Chondrocyte (in vitro differentiated cells): ENCODE measurements at regions not wholly inside any gene's neighbourhood (a gene's known extent, or its start where the extent isn't known, plus 50 kb on each side); places are given as distances from the start of the nearest gene placed in this dataset.

ENCODE experiments used
- DNase-seq: peaks from one replicate; pipeline ENCODE4 v3.0.0; 2021; ENCODE audit warnings: mixed read lengths, low spot score
- H3K27ac Mint-ChIP-seq: one replicate; pipeline ENCODE4 v1.8.0; 2021; ENCODE audit warnings: mild to moderate bottlenecking, moderate library complexity, mixed read lengths; ENCODE audit not compliant: unreplicated experiment
- H3K27me3 Mint-ChIP-seq: 2 replicates; pipeline ENCODE4 v1.8.0; 2021; ENCODE audit warnings: low read depth, mixed read lengths
- H3K36me3 Mint-ChIP-seq: 2 replicates; pipeline ENCODE4 v1.8.0; 2021; ENCODE audit warnings: low read depth, mixed read lengths
- H3K4me1 Mint-ChIP-seq: 2 replicates; pipeline ENCODE4 v1.8.0; 2021; ENCODE audit warnings: low read depth, mild to moderate bottlenecking, mixed read lengths
- H3K4me3 Mint-ChIP-seq: one replicate; pipeline ENCODE4 v1.8.0; 2021; ENCODE audit warnings: mild to moderate bottlenecking, moderate library complexity, mixed read lengths; ENCODE audit not compliant: unreplicated experiment
- H3K9me3 Mint-ChIP-seq: 2 replicates; pipeline ENCODE4 v1.8.0; 2021; ENCODE audit warnings: low read depth, mixed read lengths
- CTCF ChIP-seq: fragments of 200-600 bp; sonication (generic); IDR thresholded peaks from 2 replicates; pipeline ENCODE4 v1.5.0; 2021; ENCODE audit warnings: antibody characterized with exemption, mild to moderate bottlenecking, moderate library complexity

- Mint-ChIP-seq H3K9me3 (peaks cover 19% of the 10 kb centered on the region), H3K36me3 (no peaks in the 10 kb centered on the region), H3K27me3 (peaks cover 18% of the 10 kb centered on the region)
Measured at GRCh38 chr5:110812639-110813038, 73.8 kb downstream of the SLC25A46 start.

GRCh38 chr5:110815916-110816605, 77.3 kb downstream of the SLC25A46 start:
- no peak overlapping the region for H3K4me3 Mint-ChIP-seq
- DNase-seq: no peak
- H3K27me3 Mint-ChIP-seq: peaks cover 14% of the 10 kb centered on the region
- no peak for TF ChIP-seq CTCF
- no peaks in the 10 kb centered on the region for H3K4me1 Mint-ChIP-seq
- peaks cover 19% of the 10 kb centered on the region for H3K9me3 Mint-ChIP-seq
- no peak overlapping the region for H3K27ac Mint-ChIP-seq
- H3K36me3 Mint-ChIP-seq: no peaks in the 10 kb centered on the region

More at GRCh38 chr5:110812639-110813038, 73.8 kb downstream of the SLC25A46 start:
- no peak for DNase-seq
- no peak for TF ChIP-seq CTCF
- H3K27ac Mint-ChIP-seq: no peak overlapping the region
- no peak overlapping the region for H3K4me3 Mint-ChIP-seq
- no peaks in the 10 kb centered on the region for H3K4me1 Mint-ChIP-seq

GRCh38 chr5:110817459-110817858, 78.7 kb downstream of the SLC25A46 start:
- TF ChIP-seq CTCF: no peak
- DNase-seq: no peak

GRCh38 chr5:110823571-110823970, 84.8 kb downstream of the SLC25A46 start:
- H3K4me1 Mint-ChIP-seq: no peaks in the 10 kb centered on the region
- H3K27ac Mint-ChIP-seq: no peak overlapping the region
- H3K4me3 Mint-ChIP-seq: no peak overlapping the region
- H3K27me3 Mint-ChIP-seq: peaks cover 4% of the 10 kb centered on the region
- no peak for TF ChIP-seq CTCF
- H3K36me3 Mint-ChIP-seq: peaks cover 3% of the 10 kb centered on the region
- peaks cover 30% of the 10 kb centered on the region for H3K9me3 Mint-ChIP-seq
- no peak for DNase-seq

More at GRCh38 chr5:110817459-110817858, 78.7 kb downstream of the SLC25A46 start:
- H3K36me3 Mint-ChIP-seq: no peaks in the 10 kb centered on the region
- H3K4me1 Mint-ChIP-seq: no peaks in the 10 kb centered on the region
- H3K4me3 Mint-ChIP-seq: no peak overlapping the region
- H3K27me3 Mint-ChIP-seq: peaks cover 12% of the 10 kb centered on the region
- peaks cover 9% of the 10 kb centered on the region for H3K9me3 Mint-ChIP-seq
- no peak overlapping the region for H3K27ac Mint-ChIP-seq

GRCh38 chr5:110824936-110825441, 86.2 kb downstream of the SLC25A46 start:
- Mint-ChIP-seq H3K9me3 (peaks cover 32% of the 10 kb centered on the region), H3K36me3 (peaks cover 3% of the 10 kb centered on the region), H3K4me3 (no peak overlapping the region), H3K27ac (no peak overlapping the region), H3K27me3 (peaks cover 4% of the 10 kb centered on the region), H3K4me1 (no peaks in the 10 kb centered on the region)
- TF ChIP-seq CTCF: no peak
- no peak for DNase-seq
